ENCODE measurements at regions not wholly inside any gene's neighbourhood (a gene's known extent, or its start where the extent isn't known, plus 50 kb on each side); places are given as distances from the start of the nearest gene placed in this dataset.

GRCh38 chr16:85362443-85362842 is 250.2 kb upstream of the CIBAR2 start:
- DNase-seq (ENCODE audit: low read depth): no peak

- DNase-seq (ENCODE audit: low read depth): no peak
These were observed 249.7 kb upstream of the GSE1 start for GRCh38 chr16:85363427-85363826.

- DNase-seq (ENCODE audit: low read depth): no peak
These were observed 249.2 kb upstream of the GSE1 start for GRCh38 chr16:85363881-85364280.

GRCh38 chr16:85364323-85365040 is 248.6 kb upstream of the GSE1 start:
- no peak for DNase-seq (ENCODE audit: low read depth)

GRCh38 chr16:85365120-85365519 is 248.0 kb upstream of the GSE1 start:
- no peak for DNase-seq (ENCODE audit: low read depth)

- DNase-seq (ENCODE audit: low read depth): no peak
These were observed 246.9 kb upstream of the GSE1 start for GRCh38 chr16:85366031-85366763.

- DNase-seq (ENCODE audit: low read depth): no peak
These were observed 245.6 kb upstream of the GSE1 start for GRCh38 chr16:85367485-85367884.

- DNase-seq (ENCODE audit: low read depth): no peak
These were observed 244.1 kb upstream of the GSE1 start for GRCh38 chr16:85369060-85369459.

- DNase-seq (ENCODE audit: low read depth): peak; percentile 33
These were observed 243.2 kb upstream of the GSE1 start for GRCh38 chr16:85369741-85370528.

GRCh38 chr16:85370543-85370880 is 242.6 kb upstream of the GSE1 start:
- DNase-seq (ENCODE audit: low read depth): no peak

- DNase-seq (ENCODE audit: low read depth): no peak
These were observed 242.1 kb upstream of the GSE1 start for GRCh38 chr16:85370881-85371651.

- DNase-seq (ENCODE audit: low read depth): no peak
These were observed 241.2 kb upstream of the GSE1 start for GRCh38 chr16:85371948-85372347.

GRCh38 chr16:85372627-85373372 is 240.3 kb upstream of the GSE1 start:
- no peak for DNase-seq (ENCODE audit: low read depth)

GRCh38 chr16:85373741-85374570 is 239.2 kb upstream of the GSE1 start:
- no peak for DNase-seq (ENCODE audit: low read depth)

GRCh38 chr16:85374571-85374872 is 238.6 kb upstream of the GSE1 start:
- DNase-seq (ENCODE audit: low read depth): no peak

- DNase-seq (ENCODE audit: low read depth): no peak
These were observed 237.8 kb upstream of the GSE1 start for GRCh38 chr16:85375282-85375681.

- no peak for DNase-seq (ENCODE audit: low read depth)
These were observed 236.6 kb upstream of the GSE1 start for GRCh38 chr16:85376292-85377095.

- no peak for DNase-seq (ENCODE audit: low read depth)
These were observed 235.6 kb upstream of the GSE1 start for GRCh38 chr16:85377388-85378144.
